Vagina (tissue), 2 donors: ENCODE measurements at regions not wholly inside any gene's neighbourhood (a gene's known extent, or its start where the extent isn't known, plus 50 kb on each side); places are given as distances from the start of the nearest gene placed in this dataset.

Source experiments
- CTCF ChIP-seq, 3 experiments: fragments of 450-650 bp in 2 of 3; fragments of 200-600 bp in 1 of 3; sonication (generic) in 1 of 3; IDR thresholded peaks; one replicate each; pipeline ENCODE4 v1.5.1; 2017 to 2019; ENCODE audit warnings: antibody characterized with exemption in 3 of 3, mild to moderate bottlenecking in 2 of 3, moderate library complexity in 2 of 3
- POLR2A ChIP-seq, 2 donors: fragments of 450-650 bp; IDR thresholded peaks; one replicate each; pipeline ENCODE4 v1.6.1; 2017; ENCODE audit warnings: antibody characterized with exemption in 2 of 2, mild to moderate bottlenecking in 2 of 2, moderate library complexity in 2 of 2

GRCh38 chr2:150350500-150350899 is 137.0 kb downstream of the RND3 start:
- no peak for TF ChIP-seq CTCF (IDR thresholded peaks at IDR 0.05)
- no peak for TF ChIP-seq POLR2A (IDR thresholded peaks at IDR 0.05)
